ENCODE measurements at regions not wholly inside any gene's neighbourhood (a gene's known extent, or its start where the extent isn't known, plus 50 kb on each side); places are given as distances from the start of the nearest gene placed in this dataset.
"Not testable (repeated sequence)": the region's sequence is repeated elsewhere in the genome, so short reads cannot be mapped to it uniquely, and the experiment has no call there.

DNA sequence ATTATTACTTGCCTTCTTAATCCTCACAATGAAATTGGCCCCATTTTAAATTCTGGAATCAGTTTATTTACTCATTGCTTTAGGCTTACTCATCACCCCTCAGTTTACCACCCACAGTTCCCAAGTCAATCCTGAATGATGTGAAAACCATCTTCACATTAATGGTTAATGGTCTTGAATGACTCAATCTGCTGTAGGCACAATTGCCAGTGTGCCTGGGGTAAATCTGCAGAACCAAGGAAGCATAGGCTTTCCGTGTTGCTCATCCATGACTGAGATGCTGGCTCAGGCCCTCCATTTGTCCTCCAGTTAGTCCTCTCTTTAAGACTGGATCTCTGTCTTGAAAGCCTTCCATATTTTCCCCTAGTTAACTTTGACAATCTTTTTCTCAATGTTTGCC is 164.5 kb downstream of the PMAIP1 start:
- DNase-seq (ENCODE audit: low read depth), result peak; percentile 53

DNA sequence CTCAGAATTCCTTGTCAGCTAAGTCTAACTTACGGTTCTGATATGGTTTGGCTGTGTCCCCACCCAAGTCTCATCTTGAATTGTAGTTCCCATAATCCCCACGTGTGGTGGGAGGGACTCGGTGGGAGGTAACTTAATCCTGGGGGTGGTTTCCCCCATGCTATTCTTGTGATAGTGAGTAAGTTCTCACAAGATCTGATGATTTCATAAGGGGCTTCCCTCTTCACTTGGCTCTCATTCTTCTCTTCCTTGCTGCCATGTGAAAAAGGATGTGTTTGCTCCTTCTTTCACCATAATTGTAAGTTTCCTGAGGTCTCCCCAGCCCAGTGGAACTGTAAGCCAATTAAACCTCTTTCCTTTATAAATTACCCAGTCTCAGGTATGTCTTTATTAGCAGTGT is 163.0 kb downstream of the PMAIP1 start:
- DNase-seq (ENCODE audit: low read depth), result not testable (repeated sequence)

DNA sequence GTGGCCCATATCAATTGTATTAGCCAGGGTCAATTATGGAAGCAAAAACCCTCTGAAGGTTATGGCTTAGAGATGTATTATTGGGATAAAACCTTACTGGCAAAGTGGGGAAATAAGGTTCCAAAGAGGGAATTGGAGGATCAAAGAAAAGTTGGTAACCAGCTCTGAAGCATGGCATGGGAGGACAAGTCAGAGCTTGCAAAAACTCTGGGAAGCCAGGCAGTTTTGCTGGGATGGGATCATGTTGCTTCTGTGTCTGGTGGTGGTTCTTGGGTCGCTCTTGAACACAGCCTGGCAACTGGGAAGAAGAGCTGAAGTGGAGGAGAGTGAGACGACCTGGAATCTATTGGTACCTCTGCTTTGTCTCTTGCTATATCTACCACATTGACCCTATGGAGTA is 162.6 kb downstream of the PMAIP1 start:
- no peak for DNase-seq (ENCODE audit: low read depth)

DNA sequence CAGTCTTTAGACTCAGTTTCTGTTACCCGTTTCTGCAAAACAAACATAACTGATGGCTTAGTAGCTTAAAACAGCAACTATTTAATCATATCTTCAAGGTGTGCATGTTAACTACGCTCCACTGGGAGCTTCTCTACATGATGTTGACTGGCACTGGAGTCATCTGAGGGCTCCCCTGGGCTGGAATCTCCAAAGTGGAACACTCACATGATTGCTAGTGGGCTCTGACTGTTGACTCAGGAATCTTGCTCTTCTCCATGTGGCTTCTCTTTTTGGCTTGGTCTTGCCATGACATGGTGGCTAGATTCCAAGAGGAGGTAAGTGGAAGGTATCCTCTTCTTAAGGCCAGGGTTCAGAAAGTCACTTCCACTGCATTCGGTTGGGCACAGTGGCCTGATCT is 160.8 kb downstream of the PMAIP1 start:
- peak; percentile 7 for DNase-seq (ENCODE audit: low read depth)

DNA sequence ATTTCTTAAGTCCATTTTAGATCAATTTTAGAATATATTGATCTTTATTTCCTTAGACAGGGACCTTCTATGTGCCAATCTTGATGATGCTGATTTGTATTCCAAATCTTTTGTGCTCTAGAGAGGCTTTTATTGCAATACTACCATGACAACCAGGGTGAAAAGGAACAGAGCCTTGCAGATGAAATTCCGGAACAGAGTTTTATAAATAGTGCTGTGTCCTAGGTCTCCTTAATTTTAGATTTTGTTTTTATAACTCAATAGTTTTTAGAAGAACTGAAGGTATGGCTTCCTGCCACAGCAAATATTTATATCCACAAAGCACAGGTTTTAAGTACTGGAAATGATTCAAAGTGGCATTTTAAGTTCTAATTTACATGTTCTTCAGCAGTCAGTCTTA is 160.2 kb downstream of the PMAIP1 start:
- DNase-seq (ENCODE audit: low read depth), result no peak

DNA sequence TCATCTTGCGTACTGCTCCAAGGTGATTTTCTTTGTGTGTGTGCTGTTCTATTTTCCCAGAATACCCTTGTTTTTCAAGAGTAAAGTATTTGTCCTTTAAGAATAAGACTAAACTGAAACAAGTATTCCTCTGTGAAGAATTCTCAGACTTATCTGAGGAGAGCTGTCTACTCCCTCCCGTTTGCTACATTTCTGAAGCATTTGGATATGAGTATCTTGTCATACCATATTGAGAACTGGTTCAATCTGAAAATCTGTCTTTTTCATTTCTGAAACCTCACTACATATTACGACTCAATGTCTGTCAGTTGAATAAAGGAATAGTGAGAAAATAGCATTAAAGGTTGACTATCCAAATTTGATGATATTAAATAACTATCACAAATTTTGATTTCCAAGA is 159.4 kb downstream of the PMAIP1 start:
- no peak for DNase-seq (ENCODE audit: low read depth)

DNA sequence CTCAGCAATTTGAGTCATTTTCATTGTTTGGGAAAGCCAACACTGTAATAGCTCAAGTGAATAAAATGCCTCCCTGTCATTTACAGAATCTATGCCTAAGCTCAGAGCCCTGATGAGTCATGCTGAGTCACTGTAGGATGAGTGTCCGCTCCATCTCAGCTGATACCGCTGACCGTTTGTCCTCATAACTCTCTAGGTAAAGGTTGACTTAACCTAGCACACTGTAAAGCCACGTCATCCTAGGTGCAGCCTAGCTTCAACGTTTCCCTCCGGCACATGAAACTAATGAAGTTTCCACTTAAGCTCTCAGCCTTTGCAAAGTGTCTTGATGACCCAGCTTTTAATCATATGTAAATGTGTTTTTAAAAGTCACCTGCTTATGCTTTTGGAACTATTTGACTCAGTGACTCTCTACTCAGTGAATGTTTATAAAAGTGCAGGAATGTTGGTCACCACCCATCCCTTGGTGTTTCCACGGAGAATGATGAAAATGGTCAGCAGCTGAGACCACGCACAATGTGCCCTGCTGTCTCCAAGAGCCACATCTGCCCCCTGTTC is 154.0 kb downstream of the PMAIP1 start:
- peak; percentile 95 for DNase-seq (ENCODE audit: low read depth)

DNA sequence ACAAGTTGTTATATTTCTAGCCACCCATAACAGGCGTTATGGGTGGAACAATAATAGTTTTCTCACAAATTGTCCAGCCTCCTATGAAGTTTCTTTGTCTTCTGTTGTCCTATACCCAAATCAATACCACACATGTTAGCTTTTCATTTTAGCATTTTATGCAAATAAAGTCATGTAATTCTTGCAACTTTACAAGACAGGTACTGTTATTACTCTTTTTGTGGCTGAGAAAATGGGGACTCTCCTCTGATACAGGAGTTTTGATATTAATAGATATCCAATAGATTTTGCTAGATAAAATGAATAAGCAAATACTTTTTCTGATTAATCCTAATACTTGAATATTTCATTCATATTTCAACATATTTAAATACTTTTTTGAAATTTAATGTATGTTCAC is 151.0 kb downstream of the PMAIP1 start:
- no peak for DNase-seq (ENCODE audit: low read depth)

DNA sequence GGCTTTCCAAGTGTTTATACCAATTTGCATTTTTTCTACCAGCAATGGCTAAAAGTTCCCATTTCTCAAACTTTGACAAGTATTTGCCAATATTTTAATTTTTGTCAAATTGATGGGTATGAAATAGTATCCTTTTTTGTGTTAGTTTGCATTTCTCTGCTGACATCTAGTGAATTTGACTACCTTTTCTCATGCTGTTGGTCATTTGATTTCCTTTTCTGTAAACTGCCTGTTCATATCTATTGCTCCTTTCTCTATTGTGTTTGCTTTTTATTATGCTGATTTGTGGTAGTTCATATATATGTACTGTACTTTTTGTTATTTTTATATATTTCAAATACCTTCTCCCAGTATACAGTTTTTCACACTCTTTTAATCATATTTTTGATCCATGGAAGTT is 149.4 kb downstream of the PMAIP1 start:
- no peak for DNase-seq (ENCODE audit: low read depth)

DNA sequence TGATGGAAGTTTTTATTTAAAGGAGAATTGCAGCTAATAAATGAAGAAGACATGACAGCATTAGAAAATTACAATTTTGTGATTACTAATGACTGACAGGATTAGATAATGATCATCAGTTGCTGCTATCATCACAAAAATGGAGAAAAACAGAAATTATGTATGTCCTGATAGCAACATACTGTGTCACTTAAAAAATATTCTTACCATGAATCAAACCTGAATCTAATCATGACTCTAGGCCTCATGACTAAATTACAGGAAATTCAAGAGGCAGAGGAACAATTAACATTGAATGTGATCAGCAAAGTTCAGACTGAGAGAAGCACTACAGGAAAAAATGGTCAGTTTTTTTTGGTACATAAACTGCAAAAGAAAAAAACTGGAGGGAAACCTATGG is 147.8 kb downstream of the PMAIP1 start:
- DNase-seq (ENCODE audit: low read depth), result no peak

DNA sequence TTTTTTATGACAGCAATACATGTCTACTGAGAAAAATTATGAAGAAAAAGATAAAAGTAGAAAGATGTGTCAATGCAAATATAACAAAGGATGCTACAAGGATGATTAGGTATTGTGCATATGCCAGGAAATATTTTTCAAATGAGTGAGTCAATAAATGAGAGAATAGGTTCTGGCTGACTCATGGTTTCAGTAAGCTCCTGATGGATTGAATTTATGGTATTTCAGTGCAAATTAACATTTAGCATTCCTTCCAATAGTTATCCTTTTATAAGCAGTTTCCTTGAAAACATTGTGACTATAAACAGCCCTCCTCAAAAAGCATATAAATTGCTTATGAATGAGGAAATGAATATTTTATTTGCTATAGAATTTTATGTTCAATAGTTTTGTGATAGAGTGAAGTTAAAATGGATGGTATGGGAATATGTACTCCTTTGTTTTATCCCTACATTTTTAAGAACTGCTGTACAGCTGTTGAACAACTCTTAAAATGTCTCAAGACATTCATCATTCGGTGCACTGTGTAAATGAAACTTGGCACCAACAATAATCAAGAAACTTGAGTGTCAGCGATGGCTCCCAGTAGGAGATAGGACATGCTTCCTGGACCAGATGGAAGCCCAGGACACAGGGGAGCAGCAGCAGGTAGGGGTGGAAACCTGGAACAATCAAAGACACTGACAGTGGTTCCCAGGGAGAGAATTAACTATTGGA is 144.7 kb downstream of the PMAIP1 start:
- DNase-seq (ENCODE audit: low read depth), result peak; percentile 19

DNA sequence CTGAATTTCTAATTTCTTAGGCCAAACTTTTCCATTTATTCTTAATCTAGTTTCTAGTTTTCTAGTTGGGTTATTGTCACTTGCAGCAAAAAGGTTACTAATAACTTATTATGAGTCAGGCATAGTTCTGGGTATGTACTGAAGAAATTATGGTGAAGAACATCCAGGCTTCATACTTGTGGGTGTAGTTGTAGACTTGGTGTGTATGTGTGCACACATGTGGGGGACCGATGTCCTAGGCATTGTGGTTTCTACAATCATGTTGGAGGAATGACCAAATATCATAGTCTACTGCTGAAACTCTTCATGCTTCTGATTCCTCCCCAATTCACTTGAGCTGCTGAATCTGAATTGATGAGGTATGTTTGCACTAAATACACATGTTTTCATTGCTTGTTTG is 141.2 kb downstream of the PMAIP1 start:
- DNase-seq (ENCODE audit: low read depth), result no peak

DNA sequence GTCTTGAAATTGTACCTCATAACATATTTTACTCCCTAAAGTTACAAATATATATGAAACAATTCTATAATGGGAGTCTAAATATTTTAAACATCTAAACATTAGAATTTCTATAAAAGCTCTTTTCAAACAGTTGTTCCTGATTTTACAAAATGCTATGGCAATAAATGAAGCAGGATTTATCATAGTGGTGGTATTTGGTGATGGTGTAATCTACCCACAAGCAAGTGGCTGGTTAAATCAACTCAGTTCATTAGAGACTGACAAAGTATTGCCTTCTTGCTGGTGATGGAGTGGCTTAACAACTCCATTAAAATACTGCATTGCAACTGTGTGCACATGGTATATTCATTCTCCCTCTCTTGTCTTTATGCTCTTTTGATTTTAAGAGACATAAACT is 138.9 kb downstream of the PMAIP1 start:
- no peak for DNase-seq (ENCODE audit: low read depth)

DNA sequence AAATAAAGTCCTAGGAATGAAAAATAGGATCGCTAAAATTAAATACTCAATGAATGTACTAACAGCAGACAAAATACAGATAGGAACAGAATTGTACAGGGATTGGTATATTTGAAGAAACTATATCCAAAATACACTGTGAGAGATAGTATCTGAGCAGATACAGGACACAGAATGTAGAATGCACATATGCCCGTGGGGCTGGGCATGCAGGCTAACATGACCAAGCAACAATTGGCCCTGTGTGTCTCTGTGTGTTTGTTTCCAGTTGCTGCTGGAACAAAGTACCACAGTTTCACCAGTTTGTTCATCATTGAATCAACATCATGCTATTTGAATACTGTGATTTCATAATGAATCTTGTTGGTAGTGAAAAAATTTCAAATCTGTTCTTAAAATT is 127.6 kb downstream of the PMAIP1 start:
- no peak for DNase-seq (ENCODE audit: low read depth)

DNA sequence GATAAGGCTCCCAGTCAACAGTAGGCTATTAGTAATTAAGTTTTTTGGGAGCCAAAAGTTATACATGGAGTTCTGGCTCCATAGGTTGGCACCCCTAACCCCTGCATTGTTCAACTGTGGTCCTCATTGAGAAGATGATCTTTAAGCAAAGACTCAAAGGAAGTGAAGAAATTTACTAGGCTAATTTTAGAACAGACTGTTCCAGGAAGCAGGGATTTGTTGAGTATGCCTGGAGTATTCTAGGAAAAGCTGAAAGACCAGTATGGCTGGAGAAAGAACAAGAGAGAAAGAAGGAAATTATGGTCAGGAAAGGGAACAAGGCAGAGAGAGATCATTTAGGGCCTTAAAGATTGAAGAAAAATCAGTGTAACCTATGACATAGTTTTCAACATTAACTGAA is 125.1 kb downstream of the PMAIP1 start:
- no peak for DNase-seq (ENCODE audit: low read depth)

DNA sequence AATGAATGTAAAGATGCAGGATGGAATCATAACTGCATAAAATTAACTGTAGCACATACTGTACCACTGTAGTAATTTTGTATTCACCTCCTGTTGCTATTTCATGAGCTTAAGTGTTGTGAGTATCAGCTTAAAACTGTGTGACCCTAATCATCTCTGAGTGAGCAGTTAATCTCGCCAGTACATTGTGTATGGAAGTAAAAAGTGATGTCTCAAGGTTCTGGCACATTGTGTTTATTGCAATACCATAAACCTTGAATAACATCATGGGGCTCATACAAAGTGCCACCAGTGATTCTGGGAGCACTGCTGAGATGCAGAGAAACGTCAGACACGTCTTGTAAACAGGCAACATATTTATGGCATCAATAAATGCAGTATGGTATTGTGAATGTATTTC is 124.5 kb downstream of the PMAIP1 start:
- no peak for DNase-seq (ENCODE audit: low read depth)

DNA sequence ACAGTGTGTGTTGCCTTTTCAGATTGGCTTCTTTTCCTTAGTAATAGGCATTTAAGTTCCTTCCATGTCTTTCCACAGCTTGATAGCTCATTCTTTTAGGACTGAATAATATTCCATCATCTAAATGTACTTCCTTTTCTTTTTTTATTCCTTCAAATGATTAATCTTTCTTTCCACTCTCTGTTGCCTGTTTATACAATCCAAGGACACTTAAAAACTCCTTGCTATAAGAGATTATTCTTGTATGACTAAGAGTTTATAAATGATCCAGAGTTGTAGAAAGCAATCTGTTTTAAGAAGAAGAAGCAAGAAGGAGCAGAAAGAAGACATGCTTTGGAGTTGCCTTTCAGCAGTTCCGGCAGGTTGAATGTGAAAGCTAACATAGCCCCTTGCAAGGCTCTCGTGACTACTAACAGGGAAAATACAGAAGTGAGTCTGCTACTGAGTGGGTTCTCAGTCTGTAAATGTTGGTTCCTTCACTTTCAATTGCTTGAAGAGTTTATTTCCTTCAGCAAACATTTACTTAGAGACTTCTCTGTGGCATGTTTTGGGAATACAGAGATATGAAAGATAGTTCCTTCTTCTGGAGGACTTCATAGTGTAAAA is 123.0 kb downstream of the PMAIP1 start:
- DNase-seq (ENCODE audit: low read depth), result no peak

DNA sequence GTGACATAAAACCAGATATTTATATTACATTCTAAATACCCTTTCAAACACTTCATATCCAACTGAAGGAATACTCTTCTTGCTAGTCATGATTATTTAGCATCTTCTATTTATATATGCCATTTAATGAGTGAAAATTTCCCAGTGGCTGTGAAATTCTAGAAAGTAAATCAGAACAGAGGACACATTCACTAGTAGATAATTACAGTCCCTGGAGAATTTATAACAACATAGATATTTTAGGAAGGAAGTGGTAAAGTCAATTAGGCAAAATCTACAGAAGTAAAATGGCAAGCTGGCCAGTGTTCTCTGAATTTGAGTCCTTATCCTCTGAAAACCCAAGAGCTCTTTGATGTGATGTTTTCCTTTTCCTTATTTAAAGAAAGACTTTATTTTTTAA is 121.8 kb downstream of the PMAIP1 start:
- no peak for DNase-seq (ENCODE audit: low read depth)

DNA sequence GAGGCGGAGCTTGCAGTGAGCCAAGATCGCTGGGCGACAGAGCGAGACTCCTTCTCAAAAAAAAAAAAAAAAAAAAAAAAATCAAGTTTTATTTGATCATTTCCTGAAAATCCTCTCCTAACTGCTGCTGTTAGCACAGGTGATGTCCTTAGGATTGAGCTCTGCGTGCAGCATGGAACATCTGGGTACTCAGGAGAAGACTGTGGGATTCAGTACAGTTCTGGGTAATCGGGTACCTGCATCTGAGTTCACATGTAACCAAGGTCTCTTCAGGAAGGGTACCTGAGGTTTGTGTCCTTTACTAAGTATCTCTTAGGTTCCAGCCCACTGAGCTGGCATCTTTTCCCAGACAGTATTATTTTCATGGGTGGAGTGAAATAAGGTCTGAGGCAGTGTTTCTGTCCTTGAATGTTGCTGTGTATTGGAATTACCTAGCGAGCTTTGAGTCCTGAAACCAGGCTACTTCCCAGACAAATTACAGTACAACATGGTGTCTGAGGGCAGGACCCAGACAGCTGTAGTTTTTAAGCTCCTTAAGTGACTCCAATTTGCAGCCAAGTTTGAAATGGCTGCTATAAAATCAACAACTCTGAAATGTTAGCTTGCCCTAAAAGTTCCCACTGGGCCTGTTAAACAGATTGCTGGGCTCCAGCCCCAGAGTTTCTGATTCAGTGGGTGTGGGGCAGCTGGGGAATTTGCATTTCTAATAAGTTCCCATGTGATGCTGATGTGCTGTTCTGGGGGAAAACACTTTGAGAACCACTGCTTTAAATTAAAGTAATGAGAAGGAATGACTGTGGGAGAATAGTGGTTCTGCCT is 120.5 kb downstream of the PMAIP1 start:
- no peak for DNase-seq (ENCODE audit: low read depth)

DNA sequence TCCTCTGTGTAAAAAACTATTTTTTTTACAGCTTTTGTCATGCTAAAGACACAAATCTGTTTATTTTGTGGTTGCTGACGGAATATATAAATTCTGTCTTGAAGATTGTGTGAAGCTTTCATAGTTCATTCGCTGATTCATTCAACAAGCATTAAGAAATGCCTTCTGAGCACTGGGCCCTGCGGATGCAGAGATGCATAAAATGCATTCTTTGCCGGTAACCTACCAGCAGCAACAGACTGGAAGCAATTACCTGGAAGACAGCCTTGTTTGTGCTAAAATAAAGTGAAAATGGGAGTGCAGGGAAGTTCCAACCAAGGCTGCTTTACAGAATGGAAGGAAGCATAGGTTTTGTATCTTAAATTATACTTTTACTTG is 119.7 kb downstream of the PMAIP1 start:
- DNase-seq (ENCODE audit: low read depth), result peak; percentile 34

DNA sequence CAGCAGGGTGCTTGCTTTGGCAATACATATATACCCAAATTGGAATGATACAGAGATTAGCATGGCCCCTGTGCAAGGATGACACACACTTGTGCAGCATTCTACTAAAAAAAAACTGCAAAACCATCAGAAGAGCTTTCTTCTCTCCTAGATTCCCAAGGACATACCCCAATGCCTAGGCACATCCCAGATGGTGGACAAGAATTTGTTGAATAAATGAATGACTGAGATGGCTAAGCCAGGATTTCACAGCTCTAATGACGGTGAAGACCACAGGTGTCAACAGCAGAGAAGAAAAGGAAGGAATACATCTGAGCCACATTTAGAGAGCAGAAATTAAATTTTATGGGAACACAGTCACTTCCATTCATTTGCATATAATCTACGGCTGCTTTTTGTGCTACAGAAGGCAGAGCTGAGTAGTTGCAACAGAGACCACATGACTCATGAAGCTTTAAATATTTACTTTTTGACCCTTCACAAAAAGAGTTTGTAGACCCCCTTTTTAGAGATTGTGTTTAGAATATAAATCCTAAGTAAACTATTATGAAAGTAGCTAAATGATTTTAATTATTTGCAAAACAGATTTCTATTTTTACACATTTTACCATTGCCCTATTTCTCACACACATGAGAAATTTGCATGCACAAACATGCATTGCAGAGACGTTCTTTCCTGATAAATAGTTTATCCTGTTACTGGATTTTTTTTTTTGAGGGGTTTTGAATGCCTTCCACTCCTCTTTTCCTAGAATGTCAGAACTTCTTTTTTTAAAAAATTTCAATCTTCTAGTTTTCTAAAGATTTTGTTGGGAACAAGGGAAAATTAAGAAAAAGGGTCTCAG is 119.0 kb downstream of the PMAIP1 start:
- DNase-seq (ENCODE audit: low read depth), result no peak

DNA sequence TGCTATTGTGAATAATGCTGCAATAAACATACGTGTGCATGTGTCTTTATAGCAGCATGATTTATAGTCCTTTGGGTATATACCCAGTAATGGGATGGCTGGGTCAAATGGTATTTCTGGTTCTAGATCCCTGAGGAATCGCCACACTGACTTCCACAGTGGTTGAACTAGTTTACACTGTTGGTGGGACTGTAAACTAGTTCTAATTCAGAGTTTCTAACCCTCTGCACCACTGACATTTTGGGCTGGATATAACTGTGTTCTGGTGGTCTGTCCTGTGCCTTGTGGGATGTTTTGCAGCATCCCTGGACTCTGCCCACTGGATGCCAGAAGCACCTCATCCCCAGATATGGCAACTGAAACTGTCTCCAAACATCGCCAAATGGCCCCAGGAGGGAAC is 118.3 kb downstream of the PMAIP1 start:
- DNase-seq (ENCODE audit: low read depth), result not testable (repeated sequence)
